Endothelial cell of umbilical vein (primary cell): ENCODE measurements at regions not wholly inside any gene's neighbourhood (a gene's known extent, or its start where the extent isn't known, plus 50 kb on each side); places are given as distances from the start of the nearest gene placed in this dataset.

Experiments
- BruUV-seq: library from RNA; stranded (reverse); fragments of 400-500 nt; replicated peaks from 2 replicates; lab custom pipeline; 2021; lab: Mats Ljungman, UMichigan
- CTCF ChIA-PET: fragments of 300-600, 350-600 bp; sonication (Branson Sonifier 250); formaldehyde crosslinking; loops from one replicate; lab custom pipeline; 2021; ENCODE audit warnings: antibody characterized with exemption, inconsistent platforms; lab: Charles Lee
- POLR2A ChIA-PET: fragments of 300-600, 350-600 bp; sonication (Branson Sonifier 250); formaldehyde crosslinking; loops from one replicate; lab custom pipeline; 2021; ENCODE audit warnings: antibody characterized with exemption, inconsistent platforms; lab: Charles Lee
- DNase-seq: peaks from one replicate; pipeline ENCODE4 v3.0.0-alpha.2; 2011; ENCODE audit warnings: low read depth, low spot score
- FAIRE-seq: peaks from 2 replicates; lab custom pipeline; 2011; peaks lifted over from hg19 to GRCh38; lab: Jason Lieb, UNC
- H2AFZ ChIP-seq: 2 replicates; pipeline ENCODE4 v1.6.0; 2012; ENCODE audit warnings: low read depth, low read length, control low read depth, inconsistent platforms
- H3K27ac ChIP-seq: 2 replicates; pipeline ENCODE4 v1.5.1; 2011; ENCODE audit warnings: low read depth, mild to moderate bottlenecking, control low read depth, low read length, moderate library complexity; ENCODE audit not compliant: insufficient read depth
- H3K27me3 ChIP-seq, 2 experiments: 2 replicates each; pipeline versions ENCODE4 v1.6.0 to v1.6.1; 2011; ENCODE audit warnings: low read length in 2 of 2, mixed read lengths in 1 of 2; ENCODE audit not compliant: control insufficient read depth in 2 of 2, insufficient read depth in 2 of 2
- H3K36me3 ChIP-seq, 2 experiments: 2 replicates in 1 of 2; 3 replicates in 1 of 2; pipeline ENCODE4 v1.5.1; 2011; ENCODE audit warnings: low read length in 2 of 2, mild to moderate bottlenecking in 1 of 2, moderate library complexity in 1 of 2; ENCODE audit not compliant: control insufficient read depth in 2 of 2, insufficient read depth in 2 of 2; ENCODE audit errors: extremely low read depth in 1 of 2
- H3K4me1 ChIP-seq: 3 replicates; pipeline ENCODE4 v1.5.1; 2011; ENCODE audit warnings: mild to moderate bottlenecking, low read length; ENCODE audit not compliant: control insufficient read depth, insufficient read depth; ENCODE audit errors: extremely low read depth
- H3K4me2 ChIP-seq: 2 replicates; pipeline ENCODE4 v1.6.1; 2011; ENCODE audit warnings: low read length, control low read depth, mixed read lengths; ENCODE audit not compliant: insufficient read depth
- H3K4me3 ChIP-seq, 3 experiments: fragments of 200-600 bp in 1 of 3; sonication (generic), shearing (Covaris generic) in 1 of 3; replicated peaks in 1 of 3; 2 replicates each; pipeline ENCODE4 v1.5.1; 2011 to 2016; ENCODE audit warnings: control low read depth in 3 of 3, low read length in 3 of 3, mild to moderate bottlenecking in 2 of 3, inconsistent platforms in 1 of 3, low read depth in 1 of 3, moderate library complexity in 1 of 3; ENCODE audit not compliant: insufficient read depth in 1 of 3
- H3K79me2 ChIP-seq: 2 replicates; pipeline ENCODE4 v1.6.0; 2012; ENCODE audit warnings: low read length, inconsistent platforms; ENCODE audit not compliant: control insufficient read depth, insufficient read depth
- H3K9ac ChIP-seq: replicated peaks from 2 replicates; pipeline ENCODE3; 2011; ENCODE audit warnings: low read length, control low read depth; ENCODE audit not compliant: insufficient read depth; ENCODE audit errors: extremely low read depth
- H3K9me1 ChIP-seq: replicated peaks from 3 replicates; pipeline ENCODE4 v1.6.0; 2011; ENCODE audit warnings: mild to moderate bottlenecking, low read length; ENCODE audit not compliant: control insufficient read depth, insufficient read depth; ENCODE audit errors: extremely low read depth
- H3K9me3 ChIP-seq: replicated peaks from 2 replicates; pipeline ENCODE4 v1.5.1; 2012; ENCODE audit warnings: low read length, inconsistent platforms; ENCODE audit not compliant: control insufficient read depth, insufficient read depth
- H4K20me1 ChIP-seq: replicated peaks from 2 replicates; pipeline ENCODE3; 2011; ENCODE audit warnings: mild to moderate bottlenecking, low read length; ENCODE audit not compliant: control insufficient read depth, insufficient read depth; ENCODE audit errors: extremely low read depth
- CTCF ChIP-seq, 2 donors: IDR thresholded peaks; 1 replicate in 1 of 2; 2 replicates in 1 of 2; pipeline ENCODE4 v1.5.1; 2011; ENCODE audit warnings: low read length in 2 of 2, mild to moderate bottlenecking in 2 of 2, moderate library complexity in 2 of 2, control low read depth in 1 of 2, inconsistent platforms in 1 of 2, low read depth in 1 of 2; ENCODE audit not compliant: insufficient read depth in 1 of 2; ENCODE audit errors: extremely low read depth in 1 of 2
- EZH2 ChIP-seq: IDR thresholded peaks from 2 replicates; pipeline ENCODE4 v1.6.1; 2012; ENCODE audit warnings: borderline replicate concordance, low read depth, mild to moderate bottlenecking, moderate library complexity, low read length, inconsistent platforms; ENCODE audit not compliant: severe bottlenecking
- FOS ChIP-seq: IDR thresholded peaks from 2 replicates; pipeline ENCODE4 v1.6.1; 2011; ENCODE audit warnings: mild to moderate bottlenecking, low read length, moderate library complexity, borderline replicate concordance; ENCODE audit not compliant: insufficient read depth
- GATA2 ChIP-seq: IDR thresholded peaks from 2 replicates; pipeline ENCODE4 v1.7.0; 2011; ENCODE audit warnings: low read depth, mild to moderate bottlenecking, moderate library complexity, mixed read lengths, low read length; ENCODE audit not compliant: insufficient read length, insufficient read depth
- JUN ChIP-seq: IDR thresholded peaks from 2 replicates; pipeline ENCODE4 v1.6.1; 2011; ENCODE audit warnings: borderline replicate concordance, low read depth; ENCODE audit not compliant: insufficient read length, insufficient read depth
- MAX ChIP-seq: IDR thresholded peaks from 2 replicates; pipeline ENCODE4 v1.6.1; 2011; ENCODE audit not compliant: insufficient read depth, insufficient read length
- MYC ChIP-seq: IDR thresholded peaks from one replicate; pipeline ENCODE4 v1.6.1; 2011; ENCODE audit warnings: mild to moderate bottlenecking, low read depth, low read length
- POLR2A ChIP-seq: IDR thresholded peaks from 2 replicates; pipeline ENCODE4 v1.6.1; 2012; ENCODE audit warnings: low read depth, mild to moderate bottlenecking, control low read depth, low read length
- POLR2AphosphoS5 ChIP-seq: IDR thresholded peaks from 2 replicates; pipeline ENCODE4 v1.6.1; 2012; ENCODE audit warnings: low read depth, mild to moderate bottlenecking, control low read depth, low read length, moderate library complexity; ENCODE audit not compliant: insufficient read depth
- dilution Hi-C: fragments of 300-500 bp; cut with MboI; formaldehyde crosslinking; loops from one replicate; pipeline ENCODE4 v1.15.0; 2019; ENCODE audit warnings: low sequenced_read_pairs; ENCODE audit not compliant: extremely low pct_ligation_motif_present
- intact Hi-C: fragments of 100-400 bp; cut with micrococcal nuclease; formaldehyde crosslinking; loops from one replicate; pipeline ENCODE4 v1.10.0; 2022

GRCh38 chr5:56464935-56465768 is 232.0 kb upstream of the ANKRD55 start:
- intact Hi-C loops (no loop called here), dilution Hi-C loops (no loop called here)
- no peak for TF ChIP-seq POLR2A
- TF ChIP-seq GATA2, result no peak
- TF ChIP-seq JUN, result no peak
- no peak for TF ChIP-seq EZH2
- no peak for TF ChIP-seq MAX
- TF ChIP-seq MYC, result no peak
- TF ChIP-seq POLR2AphosphoS5, result no peak
- TF ChIP-seq CTCF (IDR thresholded peaks at IDR 0.05; ENCODE audit: extremely low read depth in 1 of 2, insufficient read depth in 1 of 2, low read depth in 1 of 2, low read length in 2 of 2), result no peak
- TF ChIP-seq FOS, result no peak
- no peaks in the 10 kb centered on the region for H3K9me3 ChIP-seq
- no peak for DNase-seq
- no peak overlapping the region for H3K9ac ChIP-seq
- H2AFZ ChIP-seq, result no peak overlapping the region
- H3K27ac ChIP-seq, result no peak overlapping the region
- no peaks in the 10 kb centered on the region for H3K9me1 ChIP-seq
- peaks cover 7 to 9% of the 10 kb centered on the region in 2 experiments for H3K27me3 ChIP-seq
- ChIA-PET CTCF (no interaction called here), POLR2A (no interaction called here)
- H3K36me3 ChIP-seq, result no peaks in the 10 kb centered on the region
- H3K4me2 ChIP-seq, result no peak overlapping the region
- no peak overlapping the region for H3K4me3 ChIP-seq
- FAIRE-seq, result no peak
- no peaks in the 10 kb centered on the region for H3K79me2 ChIP-seq
- peaks cover 4% of the 10 kb centered on the region for H3K4me1 ChIP-seq
- no TSS peak for BruUV-seq
- H4K20me1 ChIP-seq, result no peaks in the 10 kb centered on the region
